GM23338 (cell line): ENCODE measurements at regions not wholly inside any gene's neighbourhood (a gene's known extent, or its start where the extent isn't known, plus 50 kb on each side); places are given as distances from the start of the nearest gene placed in this dataset.

Experiments
- ATAC-seq: fragments of 200-7000 bp; cut with Tn5 transposase; 3 replicates; pipeline ENCODE4 v1.9.1; 2020
- DNase-seq: peaks from one replicate; pipeline ENCODE4 v3.0.0-alpha.2; 2015; ENCODE audit warnings: low spot score
- H2AFZ ChIP-seq: fragments of 200-600 bp; sonication (generic); 2 replicates; pipeline ENCODE4 v1.8.0; 2016; ENCODE audit warnings: antibody characterized with exemption, mild to moderate bottlenecking, moderate library complexity
- H3F3A ChIP-seq: fragments of 200-600 bp; sonication (generic); replicated peaks from 2 replicates; pipeline ENCODE4 v1.8.0; 2017; ENCODE audit warnings: antibody characterized with exemption, mixed run types, low read depth
- H3K27ac ChIP-seq: fragments of 200-600 bp; sonication (generic); 2 replicates; pipeline ENCODE4 v1.6.1; 2016; ENCODE audit warnings: low read depth
- H3K27me3 ChIP-seq: fragments of 200-600 bp; sonication (generic); 2 replicates; pipeline ENCODE4 v1.8.0; 2016; ENCODE audit warnings: mild to moderate bottlenecking, mixed run types, moderate library complexity; ENCODE audit not compliant: insufficient read depth
- H3K36me3 ChIP-seq: fragments of 200-600 bp; sonication (generic); 2 replicates; pipeline ENCODE4 v1.8.0; 2016; ENCODE audit warnings: mild to moderate bottlenecking; ENCODE audit not compliant: insufficient read depth
- H3K4me1 ChIP-seq: fragments of 200-600 bp; sonication (generic); 2 replicates; pipeline ENCODE4 v1.8.0; 2016; ENCODE audit warnings: mild to moderate bottlenecking, moderate library complexity; ENCODE audit not compliant: insufficient read depth
- H3K4me2 ChIP-seq: fragments of 200-600 bp; sonication (generic); 2 replicates; pipeline ENCODE4 v1.7.1; 2017; ENCODE audit warnings: mixed run types
- H3K4me3 ChIP-seq: fragments of 200-600 bp; sonication (generic); 2 replicates; pipeline ENCODE4 v1.6.1; 2016; ENCODE audit warnings: mixed run types
- H3K79me2 ChIP-seq: fragments of 200-600 bp; sonication (generic); replicated peaks from 2 replicates; pipeline ENCODE4 v1.8.0; 2017; ENCODE audit warnings: mild to moderate bottlenecking; ENCODE audit not compliant: insufficient read depth
- H3K9me2 ChIP-seq: fragments of 200-600 bp; sonication (generic); 2 replicates; pipeline ENCODE4 v1.8.0; 2017; ENCODE audit not compliant: insufficient read depth
- H4K20me1 ChIP-seq: fragments of 200-600 bp; sonication (generic); replicated peaks from 2 replicates; pipeline ENCODE4 v1.8.0; 2017; ENCODE audit warnings: mild to moderate bottlenecking; ENCODE audit not compliant: insufficient read depth
- H3K27ac Mint-ChIP-seq: 2 replicates; pipeline ENCODE4 v1.8.0; 2020; ENCODE audit warnings: inconsistent platforms, mild to moderate bottlenecking, moderate library complexity, mixed read lengths
- H3K27me3 Mint-ChIP-seq: 3 replicates; pipeline ENCODE4 v1.8.0; 2022; ENCODE audit warnings: low read depth, mild to moderate bottlenecking, moderate library complexity, mixed read lengths, inconsistent platforms; ENCODE audit not compliant: insufficient read depth, poor library complexity
- H3K36me3 Mint-ChIP-seq: 3 replicates; pipeline ENCODE4 v1.8.0; 2021; ENCODE audit warnings: low read depth, mild to moderate bottlenecking, inconsistent platforms, moderate library complexity, mixed read lengths
- H3K4me1 Mint-ChIP-seq: 3 replicates; pipeline ENCODE4 v1.8.0; 2020; ENCODE audit warnings: mild to moderate bottlenecking, inconsistent platforms, mixed read lengths
- H3K4me3 Mint-ChIP-seq: 3 replicates; pipeline ENCODE4 v1.8.0; 2021; ENCODE audit warnings: moderate library complexity, mild to moderate bottlenecking, inconsistent platforms, mixed read lengths
- H3K9me3 Mint-ChIP-seq: 3 replicates; pipeline ENCODE4 v1.8.0; 2020; ENCODE audit warnings: moderate library complexity, mild to moderate bottlenecking, inconsistent platforms, mixed read lengths
- CREB1 ChIP-seq: fragments of 250-450 bp; sonication (Bioruptor Pico); IDR thresholded peaks from 2 replicates; pipeline ENCODE4 v1.5.0; 2020; ENCODE audit warnings: low read depth, mild to moderate bottlenecking, moderate library complexity
- EZH2 ChIP-seq: fragments of 200-600 bp; sonication (generic); IDR thresholded peaks from one replicate; pipeline ENCODE4 v1.8.0; 2017; ENCODE audit warnings: antibody characterized with exemption, mild to moderate bottlenecking, low read depth; ENCODE audit not compliant: unreplicated experiment
- EZH2phosphoT487 ChIP-seq: fragments of 200-600 bp; sonication (generic); IDR thresholded peaks from one replicate; pipeline ENCODE4 v1.8.1; 2018; ENCODE audit warnings: antibody characterized with exemption; ENCODE audit not compliant: unreplicated experiment
- JUNB ChIP-seq: IDR thresholded peaks from one replicate; pipeline ENCODE4 v1.6.1; 2016; ENCODE audit warnings: antibody characterized with exemption; ENCODE audit not compliant: unreplicated experiment
- NANOG ChIP-seq: IDR thresholded peaks from 2 replicates; pipeline ENCODE4 v1.6.1; 2016; ENCODE audit warnings: antibody characterized with exemption, borderline replicate concordance
- POLR2AphosphoS5 ChIP-seq: IDR thresholded peaks from 2 replicates; pipeline ENCODE4 v1.6.1; 2016; ENCODE audit warnings: antibody characterized with exemption, low read depth
- STAT1 ChIP-seq: IDR thresholded peaks from one replicate; pipeline ENCODE4 v1.6.1; 2016; ENCODE audit warnings: antibody characterized with exemption; ENCODE audit not compliant: unreplicated experiment
- ZNF114 ChIP-seq: fragments of 250-450 bp; sonication (Bioruptor Pico); IDR thresholded peaks from 2 replicates; pipeline ENCODE4 v1.5.0; 2020; ENCODE audit warnings: mild to moderate bottlenecking, moderate library complexity
- ZNF331 ChIP-seq: fragments of 250-450 bp; sonication (Bioruptor Pico); IDR thresholded peaks from 2 replicates; pipeline ENCODE4 v1.5.0; 2020; ENCODE audit warnings: low read depth, mild to moderate bottlenecking, moderate library complexity
- TF ChIP-seq, protein P1 (sequence below): fragments of 250-450 bp; sonication (Bioruptor Pico); IDR thresholded peaks from 2 replicates; pipeline ENCODE4 v1.5.0; 2020; ENCODE audit warnings: mild to moderate bottlenecking, moderate library complexity
- TF ChIP-seq, protein P2 (sequence below), 2 experiments: fragments of 200-600 bp in 1 of 2; sonication (generic) in 1 of 2; conservative IDR thresholded peaks; 2 replicates each; pipeline versions ENCODE4 v1.5.1 to v1.6.1; 2016 to 2017; ENCODE audit warnings: antibody characterized with exemption in 2 of 2, low read depth in 2 of 2, mild to moderate bottlenecking in 2 of 2, moderate library complexity in 1 of 2
- TF ChIP-seq, protein P3 (sequence below): IDR thresholded peaks from one replicate; pipeline ENCODE4 v1.6.1; 2018; ENCODE audit warnings: antibody characterized with exemption; ENCODE audit not compliant: unreplicated experiment
- TF ChIP-seq, protein P4 (sequence below): IDR thresholded peaks from 2 replicates; pipeline ENCODE4 v1.6.1; 2016; ENCODE audit warnings: antibody characterized with exemption

DNA sequence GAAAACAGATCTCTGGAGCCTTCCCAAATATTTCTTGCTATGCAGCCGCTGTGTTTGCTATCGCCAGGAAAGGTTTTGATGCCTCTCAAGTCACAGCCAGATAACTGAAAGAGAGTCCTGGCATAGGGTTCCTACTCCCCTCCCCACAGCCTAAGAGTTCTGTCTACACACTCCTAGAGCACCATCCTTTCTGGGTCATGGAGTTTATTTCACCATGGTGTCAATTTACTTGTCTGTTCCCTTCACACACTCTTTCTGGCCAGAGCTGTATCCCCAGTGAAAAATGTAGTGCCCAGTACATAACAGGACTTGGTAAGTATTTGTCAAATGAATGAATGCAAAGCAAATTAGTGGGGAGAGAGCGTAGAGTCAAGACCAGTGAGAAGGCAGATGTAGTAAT is 185.3 kb downstream of the HAUS1 start:
- Mint-ChIP-seq H3K9me3 (no peaks in the 10 kb centered on the region), H3K27me3 (peaks cover 3% of the 10 kb centered on the region), H3K4me1 (peaks cover 18% of the 10 kb centered on the region), H3K4me3 (no peak overlapping the region), H3K27ac (no peak overlapping the region), H3K36me3 (no peaks in the 10 kb centered on the region)
- Histone ChIP-seq H3K4me3 (no peak overlapping the region), H3K9me2 (no peaks in the 10 kb centered on the region), H3K79me2 (no peaks in the 10 kb centered on the region), H3K27ac (no peak overlapping the region), H2AFZ (no peak overlapping the region), H3K36me3 (no peaks in the 10 kb centered on the region), H3K27me3 (no peaks in the 10 kb centered on the region), H4K20me1 (peaks cover 1% of the 10 kb centered on the region; the same call in 1 of the 2 replicates), H3F3A (no peaks in the 10 kb centered on the region), H3K4me2 (no peak overlapping the region), H3K4me1 (peaks cover 10% of the 10 kb centered on the region; the same call in 1 of the 2 replicates)
- DNase-seq: no peak
- TF ChIP-seq, protein P1, sequence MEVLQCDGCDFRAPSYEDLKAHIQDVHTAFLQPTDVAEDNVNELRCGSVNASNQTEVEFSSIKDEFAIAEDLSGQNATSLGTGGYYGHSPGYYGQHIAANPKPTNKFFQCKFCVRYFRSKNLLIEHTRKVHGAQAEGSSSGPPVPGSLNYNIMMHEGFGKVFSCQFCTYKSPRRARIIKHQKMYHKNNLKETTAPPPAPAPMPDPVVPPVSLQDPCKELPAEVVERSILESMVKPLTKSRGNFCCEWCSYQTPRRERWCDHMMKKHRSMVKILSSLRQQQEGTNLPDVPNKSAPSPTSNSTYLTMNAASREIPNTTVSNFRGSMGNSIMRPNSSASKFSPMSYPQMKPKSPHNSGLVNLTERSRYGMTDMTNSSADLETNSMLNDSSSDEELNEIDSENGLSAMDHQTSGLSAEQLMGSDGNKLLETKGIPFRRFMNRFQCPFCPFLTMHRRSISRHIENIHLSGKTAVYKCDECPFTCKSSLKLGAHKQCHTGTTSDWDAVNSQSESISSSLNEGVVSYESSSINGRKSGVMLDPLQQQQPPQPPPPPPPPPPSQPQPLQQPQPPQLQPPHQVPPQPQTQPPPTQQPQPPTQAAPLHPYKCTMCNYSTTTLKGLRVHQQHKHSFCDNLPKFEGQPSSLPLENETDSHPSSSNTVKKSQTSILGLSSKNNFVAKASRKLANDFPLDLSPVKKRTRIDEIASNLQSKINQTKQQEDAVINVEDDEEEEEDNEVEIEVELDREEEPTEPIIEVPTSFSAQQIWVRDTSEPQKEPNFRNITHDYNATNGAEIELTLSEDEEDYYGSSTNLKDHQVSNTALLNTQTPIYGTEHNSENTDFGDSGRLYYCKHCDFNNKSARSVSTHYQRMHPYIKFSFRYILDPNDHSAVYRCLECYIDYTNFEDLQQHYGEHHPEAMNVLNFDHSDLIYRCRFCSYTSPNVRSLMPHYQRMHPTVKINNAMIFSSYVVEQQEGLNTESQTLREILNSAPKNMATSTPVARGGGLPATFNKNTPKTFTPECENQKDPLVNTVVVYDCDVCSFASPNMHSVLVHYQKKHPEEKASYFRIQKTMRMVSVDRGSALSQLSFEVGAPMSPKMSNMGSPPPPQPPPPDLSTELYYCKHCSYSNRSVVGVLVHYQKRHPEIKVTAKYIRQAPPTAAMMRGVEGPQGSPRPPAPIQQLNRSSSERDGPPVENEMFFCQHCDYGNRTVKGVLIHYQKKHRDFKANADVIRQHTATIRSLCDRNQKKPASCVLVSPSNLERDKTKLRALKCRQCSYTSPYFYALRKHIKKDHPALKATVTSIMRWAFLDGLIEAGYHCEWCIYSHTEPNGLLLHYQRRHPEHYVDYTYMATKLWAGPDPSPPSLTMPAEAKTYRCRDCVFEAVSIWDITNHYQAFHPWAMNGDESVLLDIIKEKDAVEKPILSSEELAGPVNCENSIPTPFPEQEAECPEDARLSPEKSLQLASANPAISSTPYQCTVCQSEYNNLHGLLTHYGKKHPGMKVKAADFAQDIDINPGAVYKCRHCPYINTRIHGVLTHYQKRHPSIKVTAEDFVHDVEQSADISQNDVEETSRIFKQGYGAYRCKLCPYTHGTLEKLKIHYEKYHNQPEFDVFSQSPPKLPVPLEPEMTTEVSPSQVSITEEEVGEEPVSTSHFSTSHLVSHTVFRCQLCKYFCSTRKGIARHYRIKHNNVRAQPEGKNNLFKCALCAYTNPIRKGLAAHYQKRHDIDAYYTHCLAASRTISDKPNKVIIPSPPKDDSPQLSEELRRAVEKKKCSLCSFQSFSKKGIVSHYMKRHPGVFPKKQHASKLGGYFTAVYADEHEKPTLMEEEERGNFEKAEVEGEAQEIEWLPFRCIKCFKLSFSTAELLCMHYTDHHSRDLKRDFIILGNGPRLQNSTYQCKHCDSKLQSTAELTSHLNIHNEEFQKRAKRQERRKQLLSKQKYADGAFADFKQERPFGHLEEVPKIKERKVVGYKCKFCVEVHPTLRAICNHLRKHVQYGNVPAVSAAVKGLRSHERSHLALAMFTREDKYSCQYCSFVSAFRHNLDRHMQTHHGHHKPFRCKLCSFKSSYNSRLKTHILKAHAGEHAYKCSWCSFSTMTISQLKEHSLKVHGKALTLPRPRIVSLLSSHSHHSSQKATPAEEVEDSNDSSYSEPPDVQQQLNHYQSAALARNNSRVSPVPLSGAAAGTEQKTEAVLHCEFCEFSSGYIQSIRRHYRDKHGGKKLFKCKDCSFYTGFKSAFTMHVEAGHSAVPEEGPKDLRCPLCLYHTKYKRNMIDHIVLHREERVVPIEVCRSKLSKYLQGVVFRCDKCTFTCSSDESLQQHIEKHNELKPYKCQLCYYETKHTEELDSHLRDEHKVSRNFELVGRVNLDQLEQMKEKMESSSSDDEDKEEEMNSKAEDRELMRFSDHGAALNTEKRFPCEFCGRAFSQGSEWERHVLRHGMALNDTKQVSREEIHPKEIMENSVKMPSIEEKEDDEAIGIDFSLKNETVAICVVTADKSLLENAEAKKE: no peak
- TF ChIP-seq STAT1: no peak
- no peak for TF ChIP-seq EZH2
- TF ChIP-seq, protein P2, sequence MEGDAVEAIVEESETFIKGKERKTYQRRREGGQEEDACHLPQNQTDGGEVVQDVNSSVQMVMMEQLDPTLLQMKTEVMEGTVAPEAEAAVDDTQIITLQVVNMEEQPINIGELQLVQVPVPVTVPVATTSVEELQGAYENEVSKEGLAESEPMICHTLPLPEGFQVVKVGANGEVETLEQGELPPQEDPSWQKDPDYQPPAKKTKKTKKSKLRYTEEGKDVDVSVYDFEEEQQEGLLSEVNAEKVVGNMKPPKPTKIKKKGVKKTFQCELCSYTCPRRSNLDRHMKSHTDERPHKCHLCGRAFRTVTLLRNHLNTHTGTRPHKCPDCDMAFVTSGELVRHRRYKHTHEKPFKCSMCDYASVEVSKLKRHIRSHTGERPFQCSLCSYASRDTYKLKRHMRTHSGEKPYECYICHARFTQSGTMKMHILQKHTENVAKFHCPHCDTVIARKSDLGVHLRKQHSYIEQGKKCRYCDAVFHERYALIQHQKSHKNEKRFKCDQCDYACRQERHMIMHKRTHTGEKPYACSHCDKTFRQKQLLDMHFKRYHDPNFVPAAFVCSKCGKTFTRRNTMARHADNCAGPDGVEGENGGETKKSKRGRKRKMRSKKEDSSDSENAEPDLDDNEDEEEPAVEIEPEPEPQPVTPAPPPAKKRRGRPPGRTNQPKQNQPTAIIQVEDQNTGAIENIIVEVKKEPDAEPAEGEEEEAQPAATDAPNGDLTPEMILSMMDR (conservative IDR thresholded peaks at IDR 0.05; ENCODE audit: low read depth in 2 of 2): no peak
- TF ChIP-seq ZNF114 (CRISPR knock-in tag): no peak
- TF ChIP-seq ZNF331 (CRISPR knock-in tag): no peak
- no peak for TF ChIP-seq NANOG
- TF ChIP-seq, protein P3, sequence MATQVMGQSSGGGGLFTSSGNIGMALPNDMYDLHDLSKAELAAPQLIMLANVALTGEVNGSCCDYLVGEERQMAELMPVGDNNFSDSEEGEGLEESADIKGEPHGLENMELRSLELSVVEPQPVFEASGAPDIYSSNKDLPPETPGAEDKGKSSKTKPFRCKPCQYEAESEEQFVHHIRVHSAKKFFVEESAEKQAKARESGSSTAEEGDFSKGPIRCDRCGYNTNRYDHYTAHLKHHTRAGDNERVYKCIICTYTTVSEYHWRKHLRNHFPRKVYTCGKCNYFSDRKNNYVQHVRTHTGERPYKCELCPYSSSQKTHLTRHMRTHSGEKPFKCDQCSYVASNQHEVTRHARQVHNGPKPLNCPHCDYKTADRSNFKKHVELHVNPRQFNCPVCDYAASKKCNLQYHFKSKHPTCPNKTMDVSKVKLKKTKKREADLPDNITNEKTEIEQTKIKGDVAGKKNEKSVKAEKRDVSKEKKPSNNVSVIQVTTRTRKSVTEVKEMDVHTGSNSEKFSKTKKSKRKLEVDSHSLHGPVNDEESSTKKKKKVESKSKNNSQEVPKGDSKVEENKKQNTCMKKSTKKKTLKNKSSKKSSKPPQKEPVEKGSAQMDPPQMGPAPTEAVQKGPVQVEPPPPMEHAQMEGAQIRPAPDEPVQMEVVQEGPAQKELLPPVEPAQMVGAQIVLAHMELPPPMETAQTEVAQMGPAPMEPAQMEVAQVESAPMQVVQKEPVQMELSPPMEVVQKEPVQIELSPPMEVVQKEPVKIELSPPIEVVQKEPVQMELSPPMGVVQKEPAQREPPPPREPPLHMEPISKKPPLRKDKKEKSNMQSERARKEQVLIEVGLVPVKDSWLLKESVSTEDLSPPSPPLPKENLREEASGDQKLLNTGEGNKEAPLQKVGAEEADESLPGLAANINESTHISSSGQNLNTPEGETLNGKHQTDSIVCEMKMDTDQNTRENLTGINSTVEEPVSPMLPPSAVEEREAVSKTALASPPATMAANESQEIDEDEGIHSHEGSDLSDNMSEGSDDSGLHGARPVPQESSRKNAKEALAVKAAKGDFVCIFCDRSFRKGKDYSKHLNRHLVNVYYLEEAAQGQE: no peak
- TF ChIP-seq POLR2AphosphoS5: no peak
- TF ChIP-seq, protein P4, sequence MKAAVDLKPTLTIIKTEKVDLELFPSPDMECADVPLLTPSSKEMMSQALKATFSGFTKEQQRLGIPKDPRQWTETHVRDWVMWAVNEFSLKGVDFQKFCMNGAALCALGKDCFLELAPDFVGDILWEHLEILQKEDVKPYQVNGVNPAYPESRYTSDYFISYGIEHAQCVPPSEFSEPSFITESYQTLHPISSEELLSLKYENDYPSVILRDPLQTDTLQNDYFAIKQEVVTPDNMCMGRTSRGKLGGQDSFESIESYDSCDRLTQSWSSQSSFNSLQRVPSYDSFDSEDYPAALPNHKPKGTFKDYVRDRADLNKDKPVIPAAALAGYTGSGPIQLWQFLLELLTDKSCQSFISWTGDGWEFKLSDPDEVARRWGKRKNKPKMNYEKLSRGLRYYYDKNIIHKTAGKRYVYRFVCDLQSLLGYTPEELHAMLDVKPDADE: no peak
- no peak for TF ChIP-seq CREB1 (CRISPR knock-in tag)
- TF ChIP-seq JUNB: no peak
- no peak for TF ChIP-seq EZH2phosphoT487
- no peak for ATAC-seq
